GM12878 (cell line): ENCODE measurements at regions not wholly inside any gene's neighbourhood (a gene's known extent, or its start where the extent isn't known, plus 50 kb on each side); places are given as distances from the start of the nearest gene placed in this dataset.

Source experiments
- ATAC-seq: fragments of 200-7000 bp; cut with Tn5 transposase; 3 replicates; pipeline ENCODE4 v1.9.1; 2020; ENCODE audit warnings: mild to moderate bottlenecking, moderate library complexity
- BruUV-seq: library from RNA; stranded (reverse); fragments of 400-500 nt; replicated peaks from 2 replicates; lab custom pipeline; 2021; lab: Mats Ljungman, UMichigan
- CTCF ChIA-PET: fragments of 300-600 bp; sonication (Branson Sonifier 250); formaldehyde crosslinking; extraction: SDS; loops from one replicate; lab custom pipeline; 2021; ENCODE audit warnings: inconsistent platforms; lab: Yijun Ruan, JAX
- POLR2A ChIA-PET: fragments of 350-600 bp; formaldehyde crosslinking; extraction: SDS; loops from one replicate; lab custom pipeline; 2021; ENCODE audit warnings: inconsistent platforms; lab: Charles Lee
- RAD21 ChIA-PET: fragments of 300-600 bp; sonication (Branson Sonifier 250); formaldehyde crosslinking; loops from one replicate; lab custom pipeline; 2023; ENCODE audit warnings: antibody characterized with exemption; ENCODE audit not compliant: unreplicated experiment; lab: Charles Lee
- SMC1A ChIA-PET: fragments of 300-600 bp; sonication (Branson Sonifier 250); formaldehyde crosslinking; loops from one replicate; lab custom pipeline; 2023; ENCODE audit not compliant: unreplicated experiment, uncharacterized antibody; lab: Charles Lee
- DNase-seq: peaks from one replicate; pipeline ENCODE4 v3.0.0-alpha.2; 2011; ENCODE audit warnings: low read depth, low spot score
- FAIRE-seq: peaks from 3 replicates; lab custom pipeline; 2011; peaks lifted over from hg19 to GRCh38; lab: Jason Lieb, UNC
- H2AFZ ChIP-seq: 2 replicates; pipeline ENCODE4 v1.6.0; 2011; ENCODE audit warnings: low read depth, low read length, control low read depth; ENCODE audit not compliant: control insufficient read depth
- H3K27ac ChIP-seq: 2 replicates; pipeline ENCODE4 v1.5.1; 2011; ENCODE audit warnings: control low read depth; ENCODE audit not compliant: control insufficient read depth, insufficient read depth
- H3K27me3 ChIP-seq, 2 experiments: replicated peaks in 1 of 2; 2 replicates each; pipeline versions ENCODE4 v1.6.0 to v1.6.1; 2011; ENCODE audit warnings: low read length in 1 of 2; ENCODE audit not compliant: control insufficient read depth in 2 of 2, insufficient read depth in 2 of 2
- H3K36me3 ChIP-seq, 2 experiments: 2 replicates each; pipeline ENCODE4 v1.5.1; 2011; ENCODE audit warnings: low read length in 1 of 2; ENCODE audit not compliant: control insufficient read depth in 2 of 2, insufficient read depth in 2 of 2
- H3K4me1 ChIP-seq: 2 replicates; pipeline ENCODE4 v1.6.1; 2011; ENCODE audit warnings: mild to moderate bottlenecking, low read length, moderate library complexity, mixed read lengths; ENCODE audit not compliant: control insufficient read depth, insufficient read depth
- H3K4me2 ChIP-seq: 2 replicates; pipeline ENCODE4 v1.6.0; 2011; ENCODE audit warnings: control low read depth; ENCODE audit not compliant: control insufficient read depth, insufficient read depth
- H3K4me3 ChIP-seq: fragments of 200-600 bp; sonication (generic); 2 replicates; pipeline ENCODE4 v1.5.1; 2016
- H3K79me2 ChIP-seq: 2 replicates; pipeline ENCODE4 v1.6.0; 2011; ENCODE audit warnings: low read length; ENCODE audit not compliant: control insufficient read depth, insufficient read depth
- H3K9ac ChIP-seq: 2 replicates; pipeline ENCODE4 v1.8.0; 2011; ENCODE audit warnings: low read length, control low read depth, mixed read lengths; ENCODE audit not compliant: control insufficient read depth, insufficient read depth
- H3K9me3 ChIP-seq: replicated peaks from 3 replicates; pipeline ENCODE4 v1.5.1; 2011; ENCODE audit warnings: mild to moderate bottlenecking, low read length; ENCODE audit not compliant: control insufficient read depth, insufficient read depth
- H4K20me1 ChIP-seq: 2 replicates; pipeline ENCODE4 v1.6.0; 2011; ENCODE audit not compliant: control insufficient read depth, insufficient read depth
- BCL11A ChIP-seq: IDR thresholded peaks from 2 replicates; pipeline ENCODE4 v1.6.1; 2011; ENCODE audit warnings: low read depth, low read length
- CEBPB ChIP-seq, 2 experiments: fragments of 150-350 bp in 1 of 2; IDR thresholded peaks; 2 replicates each; pipeline ENCODE4 v1.6.1; 2012 to 2014; ENCODE audit warnings: low read depth in 2 of 2, low read length in 2 of 2, borderline replicate concordance in 1 of 2, inconsistent platforms in 1 of 2
- FOXM1 ChIP-seq: IDR thresholded peaks from 2 replicates; pipeline ENCODE4 v1.6.1; 2012; ENCODE audit warnings: low read depth, mild to moderate bottlenecking, inconsistent platforms, low read length, moderate library complexity
- HDAC6 ChIP-seq: fragments of 200-600 bp; sonication (generic); IDR thresholded peaks from one replicate; pipeline ENCODE4 v1.8.0; 2017; ENCODE audit warnings: antibody characterized with exemption; ENCODE audit not compliant: unreplicated experiment
- KDM1A ChIP-seq: fragments of 200-600 bp; sonication (generic); IDR thresholded peaks from 2 replicates; pipeline ENCODE4 v1.6.1; 2016; ENCODE audit warnings: borderline replicate concordance
- MYB ChIP-seq: fragments of 150-350 bp; IDR thresholded peaks from 2 replicates; pipeline ENCODE4 v1.6.1; 2014; ENCODE audit warnings: mild to moderate bottlenecking, low read depth, low read length, borderline replicate concordance
- NFYB ChIP-seq: IDR thresholded peaks from 2 replicates; pipeline ENCODE4 v1.6.1; 2011; ENCODE audit warnings: low read depth, mild to moderate bottlenecking, low read length, improper control_type of control experiment, moderate library complexity; ENCODE audit not compliant: insufficient read depth
- NR2F1 ChIP-seq: fragments of 450-650 bp; conservative IDR thresholded peaks from 2 replicates; pipeline ENCODE4 v1.6.1; 2017; ENCODE audit warnings: mild to moderate bottlenecking
- RB1 ChIP-seq: fragments of 450-650 bp; formaldehyde crosslinking; IDR thresholded peaks from 2 replicates; pipeline ENCODE4 v1.6.1; 2017; ENCODE audit warnings: mild to moderate bottlenecking, borderline replicate concordance
- RUNX3 ChIP-seq: IDR thresholded peaks from 2 replicates; pipeline ENCODE4 v1.6.1; 2012; ENCODE audit warnings: low read length, inconsistent platforms
- SPI1 ChIP-seq: IDR thresholded peaks from 2 replicates; pipeline ENCODE4 v1.6.1; 2011; ENCODE audit warnings: low read depth, mild to moderate bottlenecking, low read length, moderate library complexity, borderline replicate concordance; ENCODE audit not compliant: insufficient read depth
- ZNF384 ChIP-seq: IDR thresholded peaks from 2 replicates; pipeline ENCODE4 v1.6.1; 2012; ENCODE audit warnings: low read depth, mild to moderate bottlenecking, low read length, improper control_type of control experiment, borderline replicate concordance
- WGBS: methylation state at CpG from one replicate; pipeline ENCODE4 v1.1.6; 2016; ENCODE audit warnings: low lambda C conversion rate; ENCODE audit not compliant: insufficient replicate concordance, insufficient coverage; ENCODE audit errors: missing lambda C conversion rate; 5-methylcytosine and 5-hydroxymethylcytosine counted together
- in situ Hi-C: fragments of 300-500 bp; cut with MboI; formaldehyde crosslinking; loops from 9 replicates; pipeline ENCODE4 v1.14.3; 2018; ENCODE audit warnings: mixed read lengths
- intact Hi-C: fragments of 100-400 bp; cut with micrococcal nuclease; formaldehyde crosslinking; loops from one replicate; pipeline ENCODE4 v1.14.2; 2022; ENCODE audit not compliant: unreplicated experiment
- TF ChIP-seq, protein P1 (sequence below): fragments of 150-350 bp; IDR thresholded peaks from 2 replicates; pipeline ENCODE4 v1.6.1; 2014; ENCODE audit warnings: mild to moderate bottlenecking, low read depth, low read length
- TF ChIP-seq, protein P2 (sequence below): IDR thresholded peaks from 2 replicates; pipeline ENCODE4 v1.6.1; 2011; ENCODE audit warnings: low read depth, mild to moderate bottlenecking, low read length, moderate library complexity, borderline replicate concordance; ENCODE audit errors: extremely low read depth

DNA sequence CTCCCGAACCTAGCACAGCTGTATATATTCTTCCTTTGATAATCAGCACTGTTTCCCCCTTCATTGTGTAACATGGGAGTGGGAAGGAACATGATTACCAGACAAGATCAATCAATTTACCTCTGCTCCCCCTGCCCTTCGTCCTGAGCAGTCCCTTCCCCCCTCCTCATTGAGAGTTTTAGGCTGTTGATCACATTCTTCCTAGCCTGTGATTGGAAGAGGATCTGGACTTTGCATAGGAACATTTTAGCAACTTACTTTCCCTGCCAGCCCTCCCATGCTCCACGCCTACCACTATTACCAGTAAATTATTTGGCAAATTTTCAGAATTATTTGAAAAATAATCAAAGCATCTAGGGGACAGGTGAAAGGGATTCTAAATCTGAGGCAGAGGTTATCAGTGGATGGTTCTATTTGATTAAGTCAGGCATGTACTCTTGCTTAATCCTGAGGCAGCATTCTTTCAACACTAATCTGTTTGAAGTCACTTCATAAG lies 62.7 kb upstream of the ABCD3 start (continued):
- TF ChIP-seq NR2F1 = no peak
- TF ChIP-seq, all 136 proteins: peak for 0

DNA sequence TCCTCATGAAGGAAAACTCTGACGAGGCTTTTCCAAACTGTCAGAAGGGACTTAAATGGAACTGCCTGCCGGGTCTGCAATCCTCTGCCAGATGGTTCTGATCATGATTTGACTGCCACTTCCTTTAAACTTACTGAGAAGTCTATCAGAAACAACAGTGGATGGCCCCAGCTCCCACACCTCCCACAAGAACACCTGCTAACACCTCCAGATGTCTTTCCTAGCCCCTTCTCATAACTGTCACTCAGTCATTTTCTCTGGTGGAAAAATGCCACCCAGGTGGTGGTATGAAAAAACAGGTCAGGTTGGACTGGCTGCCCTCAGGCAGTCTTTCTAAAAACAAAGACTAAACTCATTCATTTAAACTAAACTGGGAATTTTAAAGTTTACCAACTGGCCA lies 66.7 kb upstream of the ABCD3 start:
- TF ChIP-seq ZNF384 (no peak), FOXM1 (no peak), MYB (no peak)
- H3K4me1 ChIP-seq = no peaks in the 10 kb centered on the region
- no peak overlapping the region for H3K4me3 ChIP-seq
- 0% methylated on average over 2 of the region's 2 CpGs for WGBS
- H3K27ac ChIP-seq = no peak overlapping the region
- no peaks in the 10 kb centered on the region for H4K20me1 ChIP-seq
- peaks cover 0 to 2% of the 10 kb centered on the region in 2 experiments; a peak in 1 of 4 replicates for H3K27me3 ChIP-seq
- CTCF ChIA-PET = no interaction called here
- no TSS peak for BruUV-seq
- SMC1A ChIA-PET = no interaction called here
- RAD21 ChIA-PET = no interaction called here
- POLR2A ChIA-PET = no interaction called here
- no peak overlapping the region for H2AFZ ChIP-seq
- H3K36me3 ChIP-seq = no peaks in the 10 kb centered on the region
- no peak for ATAC-seq
- intact Hi-C loops = no loop called here
- DNase-seq = no peak
- in situ Hi-C loops = no loop called here
- H3K4me2 ChIP-seq = no peak overlapping the region
- no peak overlapping the region for H3K9ac ChIP-seq
- no peak for FAIRE-seq
- no peaks in the 10 kb centered on the region for H3K79me2 ChIP-seq
- no peaks in the 10 kb centered on the region for H3K9me3 ChIP-seq

DNA sequence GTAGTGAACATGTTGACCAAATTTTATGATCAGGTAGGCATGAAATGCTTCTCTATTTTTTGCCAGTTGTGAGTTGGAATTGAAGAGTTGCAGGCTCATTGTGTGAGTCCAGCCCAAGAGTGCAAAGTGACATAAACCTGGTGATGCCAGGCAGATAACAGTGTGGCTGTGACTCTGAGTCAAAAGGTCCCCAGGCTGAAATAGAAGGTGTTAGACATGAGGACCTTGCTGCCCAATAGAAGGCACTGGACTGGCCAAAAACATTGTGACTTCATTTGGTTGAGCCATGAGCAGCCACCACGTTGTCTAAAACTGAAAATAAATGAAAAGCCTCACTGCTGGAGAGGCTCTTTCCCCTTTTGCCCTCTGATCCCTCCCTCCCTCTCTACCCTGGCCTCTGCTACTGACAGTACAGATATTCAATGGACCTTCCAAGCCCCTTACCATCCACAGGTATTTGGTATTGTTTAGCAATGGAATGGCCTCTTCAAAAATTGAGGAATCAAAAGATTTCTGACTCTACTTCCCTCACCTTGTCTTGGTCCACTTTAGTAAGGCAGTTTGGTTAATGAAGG lies 67.8 kb upstream of the ABCD3 start:
- intact Hi-C loops (no loop called here), in situ Hi-C loops (no loop called here)
- Histone ChIP-seq H3K4me2 (no peak overlapping the region), H3K9me3 (no peaks in the 10 kb centered on the region), H3K27me3 (peaks cover 0 to 2% of the 10 kb centered on the region in 2 experiments; a peak in 1 of 4 replicates), H3K4me1 (no peaks in the 10 kb centered on the region), H3K27ac (no peak overlapping the region), H4K20me1 (no peaks in the 10 kb centered on the region), H3K4me3 (no peak overlapping the region), H3K9ac (no peak overlapping the region), H3K79me2 (no peaks in the 10 kb centered on the region), H2AFZ (no peak overlapping the region), H3K36me3 (no peaks in the 10 kb centered on the region)
- ChIA-PET CTCF (no interaction called here), RAD21 (no interaction called here), SMC1A (no interaction called here), POLR2A (no interaction called here)
- ATAC-seq (no peak), FAIRE-seq (no peak), DNase-seq (no peak)
- no TSS peak for BruUV-seq
- WGBS = 0% methylated on average over 1 of the region's 1 CpG
- TF ChIP-seq RUNX3 (no peak), NFYB (no peak), NR2F1 (no peak), KDM1A (no peak), HDAC6 (no peak), SPI1 (no peak), CEBPB (IDR thresholded peaks at IDR 0.05; ENCODE audit: borderline replicate concordance in 1 of 2, low read depth in 2 of 2, low read length in 2 of 2) (no peak), RB1 (no peak), BCL11A (no peak)
- TF ChIP-seq, protein P1, sequence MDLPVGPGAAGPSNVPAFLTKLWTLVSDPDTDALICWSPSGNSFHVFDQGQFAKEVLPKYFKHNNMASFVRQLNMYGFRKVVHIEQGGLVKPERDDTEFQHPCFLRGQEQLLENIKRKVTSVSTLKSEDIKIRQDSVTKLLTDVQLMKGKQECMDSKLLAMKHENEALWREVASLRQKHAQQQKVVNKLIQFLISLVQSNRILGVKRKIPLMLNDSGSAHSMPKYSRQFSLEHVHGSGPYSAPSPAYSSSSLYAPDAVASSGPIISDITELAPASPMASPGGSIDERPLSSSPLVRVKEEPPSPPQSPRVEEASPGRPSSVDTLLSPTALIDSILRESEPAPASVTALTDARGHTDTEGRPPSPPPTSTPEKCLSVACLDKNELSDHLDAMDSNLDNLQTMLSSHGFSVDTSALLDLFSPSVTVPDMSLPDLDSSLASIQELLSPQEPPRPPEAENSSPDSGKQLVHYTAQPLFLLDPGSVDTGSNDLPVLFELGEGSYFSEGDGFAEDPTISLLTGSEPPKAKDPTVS = no peak
- TF ChIP-seq, protein P2, sequence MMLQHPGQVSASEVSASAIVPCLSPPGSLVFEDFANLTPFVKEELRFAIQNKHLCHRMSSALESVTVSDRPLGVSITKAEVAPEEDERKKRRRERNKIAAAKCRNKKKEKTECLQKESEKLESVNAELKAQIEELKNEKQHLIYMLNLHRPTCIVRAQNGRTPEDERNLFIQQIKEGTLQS = no peak
